GM19025 (cell line): ENCODE measurements at regions not wholly inside any gene's neighbourhood (a gene's known extent, or its start where the extent isn't known, plus 50 kb on each side); places are given as distances from the start of the nearest gene placed in this dataset.
"Not testable (repeated sequence)": the region's sequence is repeated elsewhere in the genome, so short reads cannot be mapped to it uniquely, and the experiment has no call there.

Source experiments
- ATAC-seq: cut with Tn5 transposase; IDR thresholded peaks from one replicate; pipeline ENCODE4 v1.9.1; 2021; ENCODE audit warnings: mild to moderate bottlenecking, low read depth, moderate library complexity; ENCODE audit not compliant: unreplicated experiment

GRCh38 chr6:94270091-94270948 lies 851.0 kb upstream of the EPHA7 start:
- no peak for ATAC-seq

- ATAC-seq = no peak
These were observed 849.9 kb upstream of the EPHA7 start for GRCh38 chr6:94269256-94269655.

- ATAC-seq = no peak
These were observed 841.4 kb upstream of the EPHA7 start for GRCh38 chr6:94260765-94261164.

GRCh38 chr6:94254689-94255088 lies 835.3 kb upstream of the EPHA7 start:
- no peak for ATAC-seq

- no peak for ATAC-seq
These were observed 832.5 kb upstream of the EPHA7 start for GRCh38 chr6:94251878-94252277.

GRCh38 chr6:94245395-94245794 lies 826.0 kb upstream of the EPHA7 start:
- no peak for ATAC-seq

GRCh38 chr6:94238868-94239267 lies 819.5 kb upstream of the EPHA7 start:
- no peak for ATAC-seq

- no peak for ATAC-seq
These were observed 808.4 kb upstream of the EPHA7 start for GRCh38 chr6:94227741-94228140.

GRCh38 chr6:94217836-94218235 lies 798.5 kb upstream of the EPHA7 start:
- no peak for ATAC-seq

GRCh38 chr6:94215552-94215951 lies 796.2 kb upstream of the EPHA7 start:
- no peak for ATAC-seq

GRCh38 chr6:94213226-94213625 lies 793.9 kb upstream of the EPHA7 start:
- no peak for ATAC-seq

GRCh38 chr6:94196891-94197290 lies 777.5 kb upstream of the EPHA7 start:
- no peak for ATAC-seq

- no peak for ATAC-seq
These were observed 770.7 kb upstream of the EPHA7 start for GRCh38 chr6:94190030-94190429.

- no peak for ATAC-seq
These were observed 765.5 kb upstream of the EPHA7 start for GRCh38 chr6:94184666-94185464.

GRCh38 chr6:94177429-94177828 lies 758.1 kb upstream of the EPHA7 start:
- ATAC-seq = no peak

GRCh38 chr6:94175465-94175864 lies 756.1 kb upstream of the EPHA7 start:
- ATAC-seq = no peak

GRCh38 chr6:94163877-94164276 lies 744.5 kb upstream of the EPHA7 start:
- ATAC-seq = no peak

GRCh38 chr6:94150886-94151285 lies 731.5 kb upstream of the EPHA7 start:
- ATAC-seq = no peak

- no peak for ATAC-seq
These were observed 725.4 kb upstream of the EPHA7 start for GRCh38 chr6:94144807-94145206.

- not testable (repeated sequence) for ATAC-seq
These were observed 717.8 kb upstream of the EPHA7 start for GRCh38 chr6:94137178-94137577.

- ATAC-seq = no peak
These were observed 713.7 kb upstream of the EPHA7 start for GRCh38 chr6:94133106-94133505.

GRCh38 chr6:94131271-94131670 lies 711.9 kb upstream of the EPHA7 start:
- no peak for ATAC-seq
